ENCODE measurements at regions not wholly inside any gene's neighbourhood (a gene's known extent, or its start where the extent isn't known, plus 50 kb on each side); places are given as distances from the start of the nearest gene placed in this dataset.

DNA sequence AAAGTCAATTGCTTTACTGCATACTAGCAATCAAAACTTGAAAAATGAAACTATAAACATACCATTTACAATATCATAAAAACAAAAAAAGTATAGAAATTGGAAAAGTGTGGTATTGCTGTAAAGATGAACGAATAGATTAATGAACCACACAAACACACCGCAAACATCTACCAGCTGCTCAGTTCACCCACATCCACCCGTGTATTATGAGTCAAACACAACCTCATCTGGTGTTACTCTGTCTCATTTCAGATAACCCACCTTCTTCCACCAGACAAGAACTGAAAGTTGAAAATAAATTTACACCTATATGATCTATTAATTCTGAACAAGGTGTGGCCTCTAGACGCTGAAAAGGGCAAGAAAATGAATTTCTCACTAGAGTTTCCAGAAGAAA is 53.3 kb downstream of the BLID start:
- DNase-seq: no peak

DNA sequence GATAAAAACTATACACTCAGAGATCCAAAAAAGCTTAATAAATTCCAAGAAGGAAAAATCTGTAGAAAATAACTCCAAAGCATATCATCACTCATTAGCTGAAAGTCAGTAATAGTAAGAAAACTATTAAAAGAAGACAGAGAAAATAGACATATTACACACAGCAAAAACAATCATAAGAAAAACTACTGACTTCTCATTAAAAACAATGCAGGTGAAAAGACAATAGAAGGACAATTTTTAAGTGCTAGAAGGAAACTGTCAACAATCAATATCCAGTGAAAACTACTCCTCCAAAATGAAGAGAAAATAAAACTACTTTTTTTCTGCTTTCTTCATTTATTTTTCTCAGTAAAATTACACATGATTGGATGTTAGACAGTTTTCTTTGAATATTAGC is 56.5 kb downstream of the BLID start:
- no peak for DNase-seq

DNA sequence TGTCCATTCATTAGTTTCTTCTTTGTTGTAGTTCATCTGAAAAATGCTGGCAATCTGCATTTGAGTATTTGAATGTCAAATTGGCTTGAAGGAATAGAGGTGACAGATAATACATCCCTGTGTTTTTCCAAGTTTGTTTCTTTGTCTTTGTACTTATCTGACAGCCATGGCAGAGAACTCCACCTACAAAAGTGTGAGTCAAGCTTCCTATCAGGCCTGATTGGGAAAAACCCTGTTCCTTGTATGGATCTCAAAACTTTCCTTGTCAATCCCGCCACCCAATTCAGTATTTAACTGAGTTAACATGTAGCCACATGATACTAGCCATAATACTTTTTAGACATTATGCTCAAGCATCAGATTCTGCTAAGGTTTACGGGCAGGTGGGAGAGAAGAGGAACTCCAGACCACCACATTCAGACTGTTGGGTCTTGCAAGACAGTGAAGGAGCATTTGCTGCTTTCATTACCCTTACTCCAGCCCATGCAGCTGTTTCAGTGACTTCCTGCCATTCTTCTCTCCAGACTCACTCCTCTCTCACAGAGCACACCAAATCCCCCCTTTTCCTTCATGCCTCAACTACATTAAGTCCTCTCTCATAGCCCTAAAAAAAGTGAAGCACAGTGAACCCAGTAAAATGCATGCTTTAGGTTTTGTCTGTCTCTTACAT is 65.9 kb downstream of the BLID start:
- no peak for DNase-seq

DNA sequence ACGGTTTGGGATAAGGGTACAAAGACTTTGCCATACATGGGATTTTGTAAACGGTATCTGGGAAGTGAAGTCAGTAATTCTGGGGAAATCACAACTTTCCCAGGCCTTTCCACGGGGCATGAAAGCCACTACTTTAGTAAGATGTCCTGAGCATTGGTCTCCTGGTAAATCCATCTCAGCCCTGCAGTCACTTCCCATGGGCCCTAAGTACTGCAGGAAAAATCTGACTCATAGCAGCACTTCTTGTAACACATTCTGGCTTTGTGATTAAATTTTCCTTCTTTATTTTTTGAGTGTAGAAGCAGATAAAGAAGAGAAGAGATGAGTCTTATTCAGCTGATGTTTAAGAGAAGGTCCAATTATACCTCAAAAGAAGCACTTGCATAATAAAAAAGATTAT is 67.6 kb downstream of the BLID start:
- DNase-seq: no peak

GRCh38 chr11:122046846-122047245 is 69.2 kb downstream of the BLID start:
- DNase-seq: no peak

DNA sequence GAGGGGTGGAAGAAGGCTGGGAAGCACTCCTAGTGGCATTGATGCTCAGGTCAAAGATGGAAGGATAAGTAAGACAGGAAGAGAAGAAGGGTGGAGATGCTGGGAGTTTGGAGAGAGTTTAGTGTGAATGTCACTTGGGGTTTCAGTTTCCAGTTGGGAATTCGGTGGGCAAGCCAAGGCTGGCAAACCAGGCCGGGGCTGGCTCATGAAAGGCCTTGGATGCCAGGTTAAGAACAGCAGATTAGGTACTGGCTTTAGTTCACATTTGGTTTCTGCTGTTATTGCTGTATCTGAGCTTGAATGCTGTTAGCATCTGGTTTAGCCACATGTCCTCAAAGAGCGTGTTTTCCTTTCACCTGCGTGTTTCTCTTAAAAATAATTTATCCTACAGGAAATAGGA is 69.6 kb downstream of the BLID start:
- DNase-seq: no peak

DNA sequence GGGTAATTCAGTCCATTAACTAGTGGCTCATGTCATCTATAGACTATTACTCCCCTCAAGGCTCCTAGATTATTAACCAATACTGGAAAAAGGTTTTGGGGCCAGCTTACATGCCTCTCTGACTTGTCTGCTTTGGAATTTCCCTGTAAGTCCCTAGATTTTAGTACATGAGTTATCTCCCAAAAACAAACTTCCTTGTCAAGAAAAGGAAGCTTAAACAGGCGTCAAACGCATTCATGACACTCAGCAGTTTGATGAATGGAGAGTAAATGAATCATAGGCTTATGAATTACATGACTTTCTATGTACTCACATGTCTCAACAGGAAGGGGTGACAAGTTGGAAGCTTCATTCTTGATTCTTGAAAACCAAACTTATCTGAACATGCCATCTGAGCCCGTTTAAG is 70.8 kb downstream of the BLID start:
- no peak for DNase-seq

- DNase-seq: no peak
Measured at GRCh38 chr11:122044086-122044485, 71.9 kb downstream of the BLID start.

GRCh38 chr11:122042981-122043380 is 73.0 kb downstream of the BLID start:
- no peak for DNase-seq

DNA sequence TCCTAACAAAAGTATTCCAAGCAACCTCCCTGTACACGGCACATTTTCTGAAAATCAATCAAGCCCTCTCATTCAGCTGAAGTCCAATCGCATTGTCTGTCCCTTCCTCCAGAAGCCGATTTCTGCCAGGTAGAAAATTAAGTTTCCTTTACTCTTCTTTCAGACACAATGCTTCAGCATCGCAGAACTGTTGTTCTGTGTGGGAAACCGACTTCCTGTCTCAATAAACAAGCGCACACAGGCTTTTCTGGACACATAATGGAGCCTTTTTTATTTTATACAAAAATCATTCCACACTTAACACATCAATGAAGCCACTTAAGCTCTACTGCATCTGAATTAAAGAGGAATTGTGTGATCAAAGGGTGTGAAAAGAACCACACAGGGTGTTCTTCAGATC is 75.6 kb downstream of the BLID start:
- no peak for DNase-seq

DNA sequence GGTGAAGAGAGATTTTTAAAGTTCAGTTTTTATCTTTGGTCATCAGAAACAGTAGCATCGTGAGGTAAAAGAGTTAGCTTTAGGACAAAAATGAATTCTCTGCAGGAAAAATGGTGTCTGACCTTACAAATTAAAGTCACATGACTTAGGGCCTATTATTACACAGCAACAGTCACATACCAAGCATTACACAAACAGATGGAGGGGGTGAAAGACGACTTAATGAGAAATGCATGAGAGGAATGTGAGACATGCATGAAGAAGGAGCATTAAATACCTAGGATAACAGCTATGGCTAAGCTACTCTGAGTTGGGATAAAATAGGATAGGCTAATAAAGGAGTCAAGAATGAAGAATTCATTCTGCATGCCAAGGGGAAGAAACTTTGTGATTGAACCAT is 77.5 kb downstream of the BLID start:
- no peak for DNase-seq

DNA sequence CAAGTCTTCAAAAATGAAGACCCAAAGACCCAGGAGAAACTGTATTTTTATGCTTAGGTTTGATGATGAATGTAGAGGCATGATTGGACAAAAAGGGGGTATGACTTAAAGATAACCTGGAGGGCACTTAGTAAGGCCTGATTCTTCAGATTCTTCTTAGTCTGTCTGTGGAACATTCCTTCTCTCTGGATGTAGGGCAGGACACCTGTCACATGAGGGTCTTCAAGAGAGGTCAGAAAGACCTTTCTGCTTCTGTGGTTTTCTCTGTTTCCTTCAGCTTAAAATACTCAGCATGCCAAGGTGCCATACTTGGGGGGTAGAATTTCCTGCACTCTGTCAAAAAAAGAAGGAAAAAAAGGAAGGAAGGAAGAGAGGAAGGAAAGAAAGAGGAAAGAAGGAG is 78.1 kb downstream of the BLID start:
- no peak for DNase-seq

GRCh38 chr11:122036493-122036892 is 79.5 kb downstream of the BLID start:
- DNase-seq: no peak

DNA sequence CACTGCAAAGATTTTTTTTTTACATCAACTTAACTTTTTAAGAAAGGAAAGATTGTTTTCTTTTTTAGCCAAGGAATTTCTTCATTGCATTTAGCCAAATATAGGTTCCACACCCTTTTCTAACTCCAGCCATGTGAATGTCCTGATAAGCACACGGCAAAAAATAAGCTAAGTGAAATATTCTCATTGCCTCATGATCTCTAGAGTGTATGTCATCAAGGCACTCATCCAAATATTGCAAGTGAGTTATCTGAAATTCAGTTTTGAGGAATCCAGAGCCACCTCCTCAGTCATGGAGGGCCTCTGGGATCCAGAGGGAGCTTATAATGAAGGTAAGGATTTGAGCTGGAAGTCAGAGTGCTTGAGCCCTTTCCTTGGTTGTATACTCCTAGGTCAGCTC is 80.0 kb downstream of the BLID start:
- no peak for DNase-seq

GRCh38 chr11:122033631-122034030 is 82.4 kb downstream of the BLID start:
- DNase-seq: no peak

GRCh38 chr11:122033193-122033592 is 82.8 kb downstream of the BLID start:
- no peak for DNase-seq

DNA sequence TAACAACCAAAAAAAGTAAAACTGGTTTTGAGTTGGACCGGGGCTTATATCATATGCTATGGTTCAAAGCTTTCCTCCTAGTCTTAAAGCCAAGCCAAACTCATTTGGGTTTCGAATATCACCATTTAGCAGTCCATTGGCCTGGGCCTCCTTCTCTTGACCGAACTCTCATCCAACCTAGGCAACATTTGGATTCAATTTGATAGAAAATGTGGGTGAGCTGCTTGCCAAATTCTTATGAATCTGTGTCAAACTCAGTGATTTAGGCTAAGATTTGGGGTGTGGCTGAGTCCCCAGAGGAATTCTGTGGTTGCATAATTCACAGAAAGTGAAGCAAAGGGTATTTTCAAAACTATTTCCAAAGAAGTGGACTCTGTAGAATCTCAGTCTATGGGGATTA is 83.7 kb downstream of the BLID start:
- DNase-seq: no peak

GRCh38 chr11:122031813-122032212 is 84.2 kb downstream of the BLID start:
- no peak for DNase-seq

DNA sequence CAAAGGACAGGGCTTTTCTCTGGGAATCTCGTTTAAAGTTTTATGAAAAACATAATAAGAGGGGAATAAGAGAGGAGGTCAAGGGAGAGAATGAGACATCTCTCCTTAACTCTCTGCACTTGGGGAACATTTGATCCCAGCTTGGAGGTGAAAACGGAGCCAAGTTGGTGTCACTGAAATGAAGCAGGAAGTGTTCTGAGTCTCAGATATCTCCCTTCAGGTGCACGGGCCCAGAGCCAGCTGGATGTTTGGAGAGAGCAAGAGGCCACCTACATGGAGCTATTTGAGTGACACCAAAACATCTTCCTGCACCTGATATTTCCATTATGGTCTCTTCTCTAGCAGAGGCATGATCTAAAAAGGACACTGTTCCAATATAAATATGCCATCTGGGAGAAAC is 85.7 kb downstream of the BLID start:
- no peak for DNase-seq

- DNase-seq: no peak
Measured at GRCh38 chr11:122028545-122028944, 87.5 kb downstream of the BLID start.

GRCh38 chr11:122028036-122028435 is 88.0 kb downstream of the BLID start:
- DNase-seq: no peak

DNA sequence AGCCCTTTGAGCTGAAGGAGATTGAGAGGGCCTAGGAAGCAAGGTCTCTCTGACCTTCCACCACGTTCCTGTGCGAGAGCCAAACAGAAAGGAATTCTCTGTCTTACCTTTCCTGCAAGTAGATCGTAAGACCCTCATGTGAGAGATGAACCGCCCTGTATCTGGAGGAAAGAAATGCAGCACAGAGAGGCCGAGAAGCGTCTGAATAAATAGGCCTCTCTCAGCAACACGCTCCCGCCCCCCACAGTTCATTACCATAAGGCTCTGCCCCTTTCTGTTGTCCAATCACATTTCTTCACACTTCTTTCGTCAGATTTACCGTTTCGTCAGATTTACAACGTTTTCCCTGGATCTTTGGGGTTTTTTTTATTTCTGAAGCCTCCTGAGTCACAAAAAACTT is 90.3 kb downstream of the BLID start:
- DNase-seq: no peak

DNA sequence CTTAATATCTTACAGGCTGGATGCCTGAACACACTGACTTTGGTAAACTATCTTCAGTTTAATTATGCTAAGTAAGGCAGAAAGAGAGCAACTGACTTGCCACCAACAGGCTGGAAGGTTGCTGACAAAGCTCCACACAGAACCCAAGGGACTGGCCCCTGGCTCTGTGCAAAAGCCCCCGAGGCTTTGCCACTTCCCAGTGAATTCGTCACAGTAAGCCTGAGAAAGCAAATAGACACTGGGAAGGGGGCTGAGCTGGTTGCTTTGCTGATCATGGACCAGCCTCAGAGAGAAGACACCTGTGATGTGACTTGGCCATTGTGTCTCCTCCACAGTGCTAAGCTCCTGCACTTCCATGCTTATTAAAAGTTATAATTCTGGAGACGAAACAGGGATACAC is 91.7 kb downstream of the BLID start:
- DNase-seq: no peak

GRCh38 chr11:122023614-122024250 is 92.3 kb downstream of the BLID start:
- DNase-seq: no peak

DNA sequence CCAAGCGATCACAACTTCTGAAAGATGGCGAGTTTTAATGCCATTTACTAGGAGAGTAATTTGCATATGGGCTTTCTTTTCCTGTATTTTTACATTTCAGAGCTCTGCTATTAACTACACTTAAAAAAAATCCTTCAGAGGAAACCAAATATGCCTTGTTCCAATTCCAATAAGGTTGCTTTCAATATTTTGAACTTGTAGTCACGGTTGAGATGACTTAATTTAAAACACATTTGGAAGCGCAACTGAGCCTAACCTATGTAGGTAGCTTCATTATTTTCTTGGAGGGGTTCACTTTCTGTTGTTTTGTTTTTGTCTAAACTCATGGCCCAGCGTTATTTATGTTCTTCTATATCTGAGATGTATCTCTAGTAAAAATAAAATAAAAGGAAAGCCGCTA is 93.4 kb downstream of the BLID start:
- no peak for DNase-seq
